GM21528 (cell line): ENCODE measurements at regions not wholly inside any gene's neighbourhood (a gene's known extent, or its start where the extent isn't known, plus 50 kb on each side); places are given as distances from the start of the nearest gene placed in this dataset.
"Not testable (repeated sequence)": the region's sequence is repeated elsewhere in the genome, so short reads cannot be mapped to it uniquely, and the experiment has no call there.

Experiments used
- ATAC-seq: cut with Tn5 transposase; IDR thresholded peaks from one replicate; pipeline ENCODE4 v1.9.1; 2021; ENCODE audit warnings: mild to moderate bottlenecking, moderate library complexity; ENCODE audit not compliant: unreplicated experiment, low FRiP score

DNA sequence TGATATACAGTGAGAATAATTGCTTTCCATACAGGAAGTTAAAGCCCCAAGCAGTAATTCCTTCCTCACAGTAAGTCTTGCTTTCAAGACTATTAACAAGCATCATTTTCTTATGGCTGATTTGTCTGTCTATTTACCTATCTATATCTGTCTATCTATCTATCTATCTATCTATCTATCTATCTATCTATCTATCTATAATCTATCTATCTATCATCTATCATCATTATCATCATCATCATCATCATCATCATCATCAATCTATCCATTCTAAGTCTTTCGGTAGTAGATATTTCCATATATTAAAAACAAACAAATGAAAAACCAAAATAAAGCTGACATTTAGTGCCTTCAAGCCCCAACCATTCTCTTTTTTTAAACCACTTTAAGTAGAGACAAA lies 224.4 kb upstream of the RXFP2 start:
- no peak for ATAC-seq

DNA sequence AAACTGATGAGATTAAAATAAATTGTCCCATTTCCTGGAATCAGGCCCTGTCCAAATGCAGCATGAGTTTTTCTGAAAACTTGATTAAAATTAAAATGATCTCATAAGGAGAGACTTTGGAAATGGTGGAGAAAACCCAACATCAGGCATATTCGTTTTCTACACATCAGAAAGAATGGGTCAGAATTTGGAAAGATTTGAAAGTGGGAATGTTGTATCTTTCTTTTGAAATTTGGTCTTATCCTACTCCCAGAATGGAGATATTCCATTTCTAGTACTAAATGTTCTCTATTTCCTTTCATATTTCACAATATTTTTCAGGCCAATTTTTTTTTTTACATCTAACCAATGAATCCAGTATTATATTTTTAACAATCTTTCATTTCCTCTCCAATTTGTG lies 223.9 kb upstream of the RXFP2 start:
- ATAC-seq, result no peak

GRCh38 chr13:31517599-31517998 lies 221.7 kb upstream of the RXFP2 start:
- no peak for ATAC-seq

DNA sequence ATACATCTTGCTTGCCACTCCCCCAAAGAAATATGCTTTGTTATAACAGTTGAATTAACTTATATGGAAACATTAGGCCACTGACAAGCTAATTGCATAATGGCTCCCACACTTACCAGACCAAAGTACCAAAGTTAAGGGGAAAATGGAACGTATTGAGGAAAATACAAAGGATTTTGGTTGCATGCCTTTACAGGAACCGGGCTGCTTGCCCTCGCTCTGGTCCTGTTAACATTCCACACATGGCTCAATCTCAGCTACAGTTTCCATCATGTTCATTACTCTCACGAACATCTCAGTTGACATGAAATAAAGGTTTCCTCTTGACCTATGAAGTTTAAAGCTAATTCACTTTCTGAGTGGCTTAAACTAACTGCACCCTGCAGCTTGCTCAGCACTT lies 220.7 kb upstream of the RXFP2 start:
- no peak for ATAC-seq

- ATAC-seq, result no peak
Measured at GRCh38 chr13:31521435-31521834, 217.9 kb upstream of the RXFP2 start.

DNA sequence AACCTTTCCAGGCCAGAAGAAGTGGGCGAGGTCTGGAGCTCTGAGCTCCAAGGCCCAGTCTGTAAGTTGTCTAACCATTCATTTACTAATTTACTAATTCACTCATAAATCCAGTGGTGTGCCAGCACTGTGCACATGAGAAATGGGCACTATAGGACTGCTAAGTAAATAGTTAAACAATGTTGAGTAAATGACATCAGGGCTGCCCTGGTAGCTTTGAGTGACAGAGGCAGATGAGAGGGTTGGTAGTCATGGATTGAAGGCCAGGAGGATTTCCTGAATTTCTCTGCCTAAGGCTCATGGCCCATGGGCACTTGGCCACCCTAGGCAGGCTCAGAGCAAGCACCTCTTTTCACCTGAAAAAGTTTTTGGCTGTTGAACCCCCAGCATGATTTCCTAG lies 216.9 kb upstream of the RXFP2 start:
- no peak for ATAC-seq

DNA sequence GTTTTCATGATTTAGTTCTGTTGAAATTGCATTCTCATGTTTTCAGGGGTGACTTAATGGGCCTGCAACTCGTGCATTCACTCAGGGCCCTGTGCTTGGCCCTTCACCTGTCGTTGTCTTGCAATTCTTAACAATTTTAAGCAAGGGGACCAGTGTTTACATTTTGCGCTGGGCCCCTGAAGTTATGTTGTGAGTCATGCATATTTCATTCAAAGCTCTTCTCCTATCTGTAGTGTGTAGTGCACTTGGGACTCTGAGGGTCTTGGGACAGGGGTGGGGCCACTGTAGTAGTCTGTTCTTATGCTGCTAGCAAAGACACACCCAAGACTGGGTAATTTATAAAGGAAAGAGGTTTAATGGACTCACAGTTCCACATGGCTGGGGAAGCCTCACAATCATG lies 211.2 kb upstream of the RXFP2 start:
- no peak for ATAC-seq

- ATAC-seq, result no peak
Measured at GRCh38 chr13:31528758-31529157, 210.6 kb upstream of the RXFP2 start.

GRCh38 chr13:31530922-31531321 lies 208.4 kb upstream of the RXFP2 start:
- ATAC-seq, result no peak

DNA sequence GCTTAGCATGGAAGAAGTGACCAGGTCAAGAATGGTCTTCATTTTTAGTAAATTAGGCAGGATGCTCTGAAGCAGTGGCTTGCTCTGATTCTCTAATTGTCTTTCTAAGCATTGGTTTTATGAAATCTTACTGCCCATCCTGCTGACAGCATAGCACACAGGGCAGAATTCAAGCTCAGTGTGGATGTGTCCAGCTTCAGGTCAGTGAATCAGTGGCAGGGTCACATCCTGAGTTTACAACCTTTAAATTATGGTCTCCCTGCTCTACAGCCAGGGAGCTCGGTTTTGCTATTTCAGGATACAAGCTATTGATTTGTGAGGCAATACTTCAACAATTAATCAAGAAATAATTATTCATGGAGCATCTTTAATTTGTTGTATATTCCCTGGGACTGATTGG lies 202.3 kb upstream of the RXFP2 start:
- no peak for ATAC-seq

DNA sequence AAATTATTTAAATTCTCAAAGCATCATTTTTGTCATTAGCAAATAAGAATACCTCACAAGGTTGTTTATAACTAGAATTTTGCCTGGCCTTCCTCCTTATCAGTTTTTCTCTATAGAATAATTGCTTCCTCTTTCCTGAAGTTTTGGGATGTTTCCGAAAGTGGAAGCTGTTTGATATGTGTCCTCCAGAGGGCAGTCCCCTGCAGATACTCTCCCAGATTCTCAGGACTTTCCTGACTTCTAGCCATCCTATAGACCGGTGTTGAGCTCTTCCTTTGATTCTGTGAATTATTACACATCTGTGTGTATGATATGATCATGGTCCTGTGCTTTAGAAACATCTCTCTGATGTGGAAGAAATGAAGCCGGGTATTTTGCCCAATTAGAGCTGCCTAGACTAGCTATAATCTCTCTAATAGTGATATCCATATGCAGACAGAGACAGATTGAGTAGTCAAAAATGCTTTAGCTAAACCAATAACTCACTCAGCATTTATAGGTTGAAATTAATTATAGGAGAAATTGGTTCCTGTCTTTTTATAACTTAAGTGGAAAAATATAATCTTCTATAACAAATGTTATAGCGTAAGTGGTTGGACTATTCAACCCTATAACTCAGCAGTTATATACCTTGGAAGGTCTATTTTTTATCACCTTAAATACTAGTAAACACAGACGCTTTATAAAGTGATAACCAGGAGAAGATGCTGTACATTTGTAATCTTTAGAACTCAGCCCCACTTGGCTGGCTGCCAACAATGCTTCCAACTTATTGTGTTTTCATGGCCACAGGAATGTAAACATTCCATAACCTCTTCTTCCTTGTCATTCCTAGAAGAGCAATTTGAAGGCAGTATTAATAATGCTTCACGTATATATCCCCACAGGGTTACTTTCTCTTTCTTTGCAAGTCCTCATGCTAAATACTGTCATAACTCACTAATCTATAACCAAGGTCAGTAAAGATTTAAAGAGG lies 201.0 kb upstream of the RXFP2 start:
- ATAC-seq, result no peak

DNA sequence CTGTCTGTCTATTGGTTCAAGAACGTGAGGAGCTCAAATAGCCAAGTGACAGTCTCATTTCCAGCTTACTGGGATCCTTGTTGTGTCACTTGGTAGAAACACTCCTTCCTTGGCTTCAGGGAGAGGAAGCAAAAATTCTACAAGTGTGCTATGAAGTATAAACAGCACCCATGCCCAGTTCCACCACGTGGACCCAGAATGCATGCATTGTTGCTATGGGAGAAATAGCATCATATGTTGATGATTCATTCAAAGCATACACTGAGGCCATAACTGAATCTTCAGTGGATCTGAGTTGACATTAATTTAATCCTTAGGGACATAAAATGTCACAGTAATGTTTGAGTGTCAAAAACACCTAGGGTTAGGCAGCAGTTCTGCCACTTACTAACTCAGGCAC lies 199.0 kb upstream of the RXFP2 start:
- no peak for ATAC-seq

- ATAC-seq, result no peak
Measured at GRCh38 chr13:31543190-31543589, 196.1 kb upstream of the RXFP2 start.

GRCh38 chr13:31545616-31546015 lies 193.7 kb upstream of the RXFP2 start:
- no peak for ATAC-seq

DNA sequence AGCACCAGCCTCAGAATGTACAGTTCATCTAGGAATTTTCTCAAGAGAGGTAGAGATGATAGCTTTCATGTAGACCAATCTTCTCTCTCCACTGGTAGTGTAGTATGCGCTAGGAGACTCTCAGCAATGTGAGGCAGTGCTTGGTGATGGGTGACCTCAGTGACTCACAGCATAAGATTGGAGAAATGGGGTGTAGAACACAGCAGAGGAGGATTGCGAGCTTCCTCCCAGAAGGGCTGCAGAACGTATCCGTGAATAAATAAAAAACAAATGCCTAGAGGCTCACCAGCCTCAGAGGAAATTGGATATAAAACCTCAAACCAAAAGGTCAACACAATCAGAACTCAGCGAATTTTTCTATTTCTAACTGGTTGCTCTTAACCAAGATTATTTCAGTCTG lies 182.9 kb upstream of the RXFP2 start:
- ATAC-seq, result no peak

DNA sequence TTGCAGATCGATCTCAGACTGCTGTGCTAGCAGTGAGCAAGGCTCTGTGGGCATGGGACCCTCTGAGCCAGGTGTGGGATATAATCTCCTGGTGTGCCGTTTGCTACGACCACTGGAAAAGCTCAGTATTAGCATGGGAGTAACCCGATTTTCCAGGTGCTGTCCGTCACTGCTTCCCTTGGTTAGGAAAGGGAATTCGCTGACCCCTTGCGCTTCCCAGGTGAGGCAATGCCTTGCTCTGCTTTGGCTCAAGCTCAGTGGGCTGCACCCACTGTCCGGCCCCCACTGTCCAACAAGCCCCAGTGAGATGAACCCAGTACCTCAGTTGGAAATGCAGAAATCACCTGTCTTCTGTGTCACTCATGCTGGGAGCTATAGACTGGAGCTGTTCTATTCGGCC lies 155.1 kb upstream of the RXFP2 start:
- ATAC-seq, result not testable (repeated sequence)

DNA sequence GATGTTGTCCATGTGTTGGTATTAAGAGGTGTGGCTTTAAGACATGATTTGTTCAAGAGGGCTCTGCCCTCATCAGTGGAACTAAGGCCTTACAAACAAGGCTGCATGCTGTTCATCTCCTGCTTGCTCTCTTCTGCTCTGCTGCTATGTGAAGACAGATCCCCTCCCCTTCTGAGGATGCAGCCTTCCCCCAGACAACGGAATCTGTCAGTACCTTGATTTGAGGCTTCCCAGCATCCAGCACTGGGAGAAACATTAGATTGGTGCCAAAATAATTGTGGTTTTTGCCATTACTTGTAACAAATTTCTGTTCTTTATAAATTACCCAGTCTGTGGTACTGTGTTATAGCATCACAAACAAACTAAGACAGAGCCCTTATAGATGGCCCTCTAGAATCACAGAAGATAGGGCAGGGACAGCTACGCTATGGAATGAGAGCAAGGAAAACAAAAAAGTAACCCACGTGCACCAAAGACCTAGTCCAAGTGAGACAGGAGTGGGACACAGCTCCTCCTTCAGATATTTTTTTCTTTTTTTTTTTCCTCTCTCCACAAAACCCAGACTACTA lies 151.5 kb upstream of the RXFP2 start:
- no peak for ATAC-seq

DNA sequence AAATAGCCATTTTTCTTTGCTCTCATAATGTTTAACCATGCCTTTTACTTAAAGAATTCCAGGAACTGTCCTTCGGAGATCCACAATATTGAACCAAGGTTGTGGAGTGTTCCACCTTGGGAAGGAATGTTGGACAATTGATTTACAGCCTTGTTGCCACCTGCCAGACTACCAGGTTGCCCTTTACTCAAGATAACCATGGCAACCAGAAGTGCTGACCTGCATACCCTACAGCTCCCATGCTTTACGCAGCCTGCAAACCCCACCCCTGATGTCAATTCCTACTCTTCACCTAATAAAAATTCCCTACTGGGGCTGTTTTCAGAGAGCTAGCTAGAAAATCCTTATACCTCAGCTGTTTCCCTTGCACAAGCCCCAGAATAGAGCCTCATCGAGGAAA lies 151.0 kb upstream of the RXFP2 start:
- ATAC-seq, result no peak

- no peak for ATAC-seq
Measured at GRCh38 chr13:31588893-31589292, 150.4 kb upstream of the RXFP2 start.

DNA sequence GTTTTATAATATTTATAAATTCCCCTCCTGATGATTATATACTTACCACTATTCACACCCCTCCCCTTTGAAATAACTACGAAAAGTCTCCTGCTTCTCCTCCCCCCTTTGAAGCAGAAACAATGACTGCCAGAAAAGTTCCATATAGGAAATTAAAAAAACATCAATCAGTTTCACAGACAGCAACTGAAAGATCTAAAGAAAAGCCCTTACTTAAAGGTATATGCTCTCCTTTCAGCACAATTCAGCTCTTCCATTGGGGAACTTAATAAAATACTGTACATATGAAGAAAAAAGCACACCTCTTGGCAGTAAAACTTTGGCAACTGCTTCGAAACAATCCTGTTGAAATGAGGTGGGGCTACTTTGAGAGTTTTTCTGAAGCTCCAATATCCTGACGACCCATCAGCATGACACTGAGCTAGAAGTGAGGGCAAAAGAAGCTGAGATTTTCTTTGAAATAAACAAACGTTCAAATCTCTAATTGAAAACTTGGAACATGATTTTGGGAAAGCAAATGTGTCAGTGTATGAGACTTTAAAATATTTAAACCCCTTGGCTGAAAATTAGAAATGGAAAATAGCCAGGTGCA lies 147.6 kb upstream of the RXFP2 start:
- ATAC-seq, result no peak

GRCh38 chr13:31594056-31594455 lies 145.3 kb upstream of the RXFP2 start:
- ATAC-seq, result no peak

DNA sequence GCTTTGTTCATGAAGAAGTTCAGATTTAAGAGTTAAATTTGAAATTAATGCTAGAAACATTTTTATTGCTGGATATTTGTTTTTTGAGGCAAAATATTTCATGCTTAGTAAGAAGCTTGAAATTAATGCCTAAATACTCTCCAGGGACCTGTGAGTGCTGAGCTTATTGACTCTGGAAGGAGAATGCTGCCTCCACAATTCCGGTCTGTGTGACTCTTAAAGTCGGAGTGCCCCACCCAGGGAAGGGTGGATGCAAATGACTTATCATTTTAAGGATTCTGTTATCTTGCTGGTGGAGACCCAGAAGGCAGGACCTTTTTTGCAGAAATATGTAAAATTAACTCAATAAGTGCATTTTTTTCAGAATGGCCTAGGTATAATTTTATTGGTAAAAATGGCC lies 143.8 kb upstream of the RXFP2 start:
- no peak for ATAC-seq
